Stimulated activated naive CD8-positive, alpha-beta T cell treated with anti-CD3 and anti-CD28 coated beads, Interleukin-15, amount 100 ng/mL, for 72 hours (primary cell): ENCODE measurements at regions not wholly inside any gene's neighbourhood (a gene's known extent, or its start where the extent isn't known, plus 50 kb on each side); places are given as distances from the start of the nearest gene placed in this dataset.
"Not testable (repeated sequence)": the region's sequence is repeated elsewhere in the genome, so short reads cannot be mapped to it uniquely, and the experiment has no call there.

ENCODE experiments used
- ATAC-seq: fragments of 150-1000 bp; cut with Tn5 transposase; 2 replicates; pipeline ENCODE4 v1.10.0; 2021; ENCODE audit warnings: mild to moderate bottlenecking, moderate library complexity
- DNase-seq, 2 donors: peaks; one replicate each; pipeline ENCODE4 v3.0.0; 2021 to 2022
- H3K27ac Mint-ChIP-seq, 2 donors: one replicate each; pipeline ENCODE4 v1.8.0; 2022; ENCODE audit warnings: mild to moderate bottlenecking in 2 of 2, mixed read lengths in 2 of 2, moderate library complexity in 2 of 2
- H3K27me3 Mint-ChIP-seq: one replicate; pipeline ENCODE4 v1.8.0; 2022; ENCODE audit warnings: mixed read lengths
- H3K4me1 Mint-ChIP-seq: one replicate; pipeline ENCODE4 v1.8.0; 2022; ENCODE audit warnings: mild to moderate bottlenecking, mixed read lengths
- H3K4me3 Mint-ChIP-seq, 2 donors: one replicate each; pipeline ENCODE4 v1.8.0; 2022; ENCODE audit warnings: mild to moderate bottlenecking in 2 of 2, mixed read lengths in 2 of 2, moderate library complexity in 1 of 2
- H3K9me3 Mint-ChIP-seq, 2 donors: one replicate each; pipeline ENCODE4 v1.8.0; 2022; ENCODE audit warnings: mixed read lengths in 2 of 2

DNA sequence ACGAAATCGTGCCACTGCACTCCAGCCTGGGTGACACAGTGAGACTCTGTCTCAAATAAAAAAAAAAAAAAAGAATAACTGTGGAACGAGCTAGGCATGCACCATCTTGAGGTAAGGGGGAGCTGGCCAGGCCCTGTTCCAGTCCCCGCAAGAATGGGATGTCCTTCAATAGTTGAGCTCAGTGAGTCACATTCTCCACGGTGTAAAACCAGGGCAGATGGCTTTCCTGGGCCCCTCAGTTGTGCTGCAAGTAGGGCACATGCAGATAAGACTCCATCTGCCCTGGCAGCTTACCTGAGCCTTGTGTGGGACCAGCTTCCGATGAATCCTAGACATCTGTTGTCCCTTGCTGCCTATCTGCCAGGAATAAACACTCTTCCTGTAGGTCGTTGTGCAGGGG, 312.1 kb downstream of the VRK1 start:
- Mint-ChIP-seq H3K27me3 (peaks cover 14% of the 10 kb centered on the region), H3K4me1 (peaks cover 6% of the 10 kb centered on the region), H3K4me3 (no peak overlapping the region), H3K27ac (no peak overlapping the region), H3K9me3 (peaks cover 0 to 16% of the 10 kb centered on the region in 2 donors)
- DNase-seq (no peak), ATAC-seq (no peak)

GRCh38 chr14:97113339-97113738, 316.2 kb downstream of the VRK1 start:
- no peak for DNase-seq
- Mint-ChIP-seq H3K4me3 (no peak overlapping the region), H3K4me1 (peaks cover 12% of the 10 kb centered on the region), H3K27me3 (peaks cover 23% of the 10 kb centered on the region), H3K9me3 (peaks cover 0 to 16% of the 10 kb centered on the region in 2 donors), H3K27ac (no peak overlapping the region)
- ATAC-seq, result no peak

- ATAC-seq, result no peak
- no peak for DNase-seq
- peaks cover 42% of the 10 kb centered on the region for H3K4me1 Mint-ChIP-seq
- H3K27ac Mint-ChIP-seq, result no peak overlapping the region
- no peaks in the 10 kb centered on the region for H3K9me3 Mint-ChIP-seq
- H3K4me3 Mint-ChIP-seq, result no peak overlapping the region
- peaks cover 9% of the 10 kb centered on the region for H3K27me3 Mint-ChIP-seq
These were observed 319.4 kb downstream of the VRK1 start for GRCh38 chr14:97116546-97116945.

DNA sequence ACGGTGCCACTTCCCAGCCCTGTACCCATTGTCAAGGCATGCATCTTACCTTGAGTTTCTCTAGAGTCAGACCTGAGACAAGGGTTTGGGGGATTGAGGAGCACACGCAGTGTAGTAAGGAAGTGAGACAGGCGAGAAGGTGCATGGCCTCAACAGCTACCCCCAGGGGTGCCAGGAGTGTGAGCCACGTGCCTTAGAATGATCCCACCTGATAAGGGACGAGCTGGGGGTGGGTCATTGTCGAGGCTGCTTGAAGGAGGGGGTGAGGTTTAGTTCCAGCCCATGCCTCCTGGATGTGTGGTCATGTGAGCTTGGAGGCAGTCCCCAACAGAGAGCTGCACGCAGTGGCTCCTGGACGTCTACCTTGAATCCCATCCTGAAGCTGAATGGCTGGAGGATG, 320.5 kb downstream of the VRK1 start:
- no peak for DNase-seq
- Mint-ChIP-seq H3K27ac (peak overlapping the region; percentile 5 to 78), H3K27me3 (peaks cover 9% of the 10 kb centered on the region), H3K4me1 (peaks cover 42% of the 10 kb centered on the region), H3K9me3 (no peaks in the 10 kb centered on the region), H3K4me3 (no peak overlapping the region)
- ATAC-seq, result no peak

DNA sequence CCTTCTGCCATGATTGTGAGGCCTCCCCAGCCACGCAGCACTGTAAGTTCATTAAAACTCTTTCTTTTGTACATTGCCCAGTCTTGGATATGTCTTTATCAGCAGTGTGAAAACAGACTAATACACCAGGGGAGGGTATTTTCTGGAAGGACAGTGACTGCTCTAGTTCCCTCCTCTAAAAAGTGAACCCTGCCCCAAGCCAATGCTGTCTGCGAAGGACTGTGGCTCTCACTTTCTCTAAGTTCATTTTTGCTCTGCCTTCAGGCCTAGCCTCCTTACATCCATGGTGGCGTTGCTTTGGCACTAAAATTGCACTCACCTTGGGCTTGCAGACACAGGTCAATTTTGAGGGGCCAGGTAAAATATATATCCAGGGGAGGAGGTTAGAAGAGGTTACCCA, 323.0 kb downstream of the VRK1 start:
- H3K4me3 Mint-ChIP-seq, result peak overlapping the region; percentile 69 to 80
- ATAC-seq, result peak; percentile 64
- peak overlapping the region; percentile 97 for H3K27ac Mint-ChIP-seq
- no peaks in the 10 kb centered on the region for H3K27me3 Mint-ChIP-seq
- no peak for DNase-seq
- H3K4me1 Mint-ChIP-seq, result peaks cover 42% of the 10 kb centered on the region
- no peaks in the 10 kb centered on the region for H3K9me3 Mint-ChIP-seq

GRCh38 chr14:97120611-97121031, 323.4 kb downstream of the VRK1 start:
- peak; percentile 97 for ATAC-seq
- H3K4me3 Mint-ChIP-seq, result peak overlapping the region; percentile 69 to 80
- peak overlapping the region; percentile 97 for H3K27ac Mint-ChIP-seq
- no peaks in the 10 kb centered on the region for H3K27me3 Mint-ChIP-seq
- H3K9me3 Mint-ChIP-seq, result no peaks in the 10 kb centered on the region
- peak; percentile 55 to 74 for DNase-seq
- peaks cover 42% of the 10 kb centered on the region for H3K4me1 Mint-ChIP-seq

- Mint-ChIP-seq H3K9me3 (peaks cover 5 to 6% of the 10 kb centered on the region in 2 donors), H3K27me3 (no peaks in the 10 kb centered on the region), H3K4me3 (no peak overlapping the region), H3K27ac (peak overlapping the region in 1 of 2 donors; percentile 13), H3K4me1 (no peaks in the 10 kb centered on the region)
- ATAC-seq, result no peak
- DNase-seq, result no peak
These were observed 332.5 kb downstream of the VRK1 start for GRCh38 chr14:97129639-97130038.

DNA sequence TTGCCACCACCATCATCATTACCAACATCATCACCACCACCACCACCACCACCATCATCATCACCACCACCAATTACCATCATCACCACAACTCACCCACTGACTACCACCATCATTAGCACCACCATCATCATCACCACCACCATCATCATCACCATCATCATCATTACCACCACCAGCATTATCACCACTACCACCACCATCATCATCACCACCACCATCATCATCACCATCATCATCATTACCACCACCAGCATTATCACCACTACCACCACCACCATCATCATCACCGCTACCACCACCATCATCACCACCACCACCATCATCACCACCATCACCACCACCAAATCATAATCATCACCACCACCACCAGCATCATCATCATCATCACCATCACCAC, 338.7 kb downstream of the VRK1 start:
- ATAC-seq, DNase-seq, H3K27me3 Mint-ChIP-seq, H3K4me3 Mint-ChIP-seq, H3K4me1 Mint-ChIP-seq: not testable (repeated sequence)
- Mint-ChIP-seq H3K9me3 (peaks cover 19 to 22% of the 10 kb centered on the region in 2 donors), H3K27ac (peak overlapping the region in 1 of 2 donors; percentile 32)

GRCh38 chr14:97137705-97138104, 340.5 kb downstream of the VRK1 start:
- Mint-ChIP-seq H3K27ac (no peak overlapping the region), H3K27me3 (no peaks in the 10 kb centered on the region), H3K4me3 (peak overlapping the region in 1 of 2 donors; percentile 42), H3K9me3 (peaks cover 19 to 22% of the 10 kb centered on the region in 2 donors), H3K4me1 (no peaks in the 10 kb centered on the region)
- ATAC-seq, result peak; percentile 45
- no peak for DNase-seq

- DNase-seq, result no peak
- Mint-ChIP-seq H3K27me3 (no peaks in the 10 kb centered on the region), H3K4me1 (no peaks in the 10 kb centered on the region), H3K27ac (no peak overlapping the region), H3K4me3 (no peak overlapping the region), H3K9me3 (peaks cover 19 to 22% of the 10 kb centered on the region in 2 donors)
- no peak for ATAC-seq
These were observed 341.6 kb downstream of the VRK1 start for GRCh38 chr14:97138801-97139200.

- Mint-ChIP-seq H3K4me3 (no peak overlapping the region), H3K27ac (no peak overlapping the region), H3K4me1 (no peaks in the 10 kb centered on the region), H3K9me3 (no peaks in the 10 kb centered on the region), H3K27me3 (no peaks in the 10 kb centered on the region)
- ATAC-seq, result no peak
- no peak for DNase-seq
These were observed 345.8 kb downstream of the VRK1 start for GRCh38 chr14:97143011-97143410.

DNA sequence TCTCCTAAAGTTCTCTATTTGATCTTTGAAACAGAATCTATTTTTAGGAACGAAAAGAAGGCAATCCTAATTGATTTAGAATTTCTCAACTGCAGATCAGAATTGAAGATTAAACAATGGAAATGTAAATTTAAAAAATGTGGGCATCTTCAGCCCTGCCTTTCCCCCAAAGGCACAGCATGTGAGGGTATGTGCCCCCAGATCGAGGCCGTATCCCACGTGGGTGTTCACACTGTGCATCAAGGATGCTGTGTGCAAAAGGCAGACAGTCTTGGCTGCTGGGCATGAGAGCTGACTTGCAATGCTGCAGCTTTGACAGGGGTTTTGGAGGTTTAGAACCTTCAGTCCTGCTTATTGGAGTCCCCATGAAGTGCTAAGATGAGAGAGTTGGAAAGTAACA, 346.3 kb downstream of the VRK1 start:
- Mint-ChIP-seq H3K27ac (no peak overlapping the region), H3K4me3 (no peak overlapping the region), H3K4me1 (no peaks in the 10 kb centered on the region), H3K27me3 (no peaks in the 10 kb centered on the region), H3K9me3 (no peaks in the 10 kb centered on the region)
- ATAC-seq (no peak), DNase-seq (no peak)

- not testable (repeated sequence) for H3K27ac Mint-ChIP-seq, H3K4me1 Mint-ChIP-seq, ATAC-seq, H3K9me3 Mint-ChIP-seq, DNase-seq, H3K27me3 Mint-ChIP-seq, H3K4me3 Mint-ChIP-seq
These were observed 350.8 kb downstream of the VRK1 start for GRCh38 chr14:97148021-97148420.

DNA sequence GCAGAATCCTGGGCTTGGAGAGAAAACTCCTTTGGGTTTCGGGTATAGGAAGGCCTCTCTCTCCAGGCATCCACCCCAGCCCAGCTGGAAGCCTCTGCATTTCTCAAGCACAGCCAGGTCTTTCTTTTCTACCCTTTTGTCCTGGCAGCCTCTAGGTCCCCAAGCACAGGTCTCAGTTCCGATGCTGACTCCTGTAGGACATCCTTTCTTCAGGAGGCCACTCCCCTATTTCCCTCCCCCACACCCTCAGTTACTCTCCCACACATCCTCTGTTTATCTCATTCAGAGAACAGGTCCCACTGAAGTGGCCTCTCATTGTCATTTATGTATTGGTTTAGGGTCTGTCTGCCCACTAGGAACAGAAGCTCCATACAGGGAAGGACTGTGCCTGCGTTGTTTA, 352.6 kb downstream of the VRK1 start:
- DNase-seq (no peak), ATAC-seq (no peak)
- Mint-ChIP-seq H3K4me3 (no peak overlapping the region), H3K9me3 (no peaks in the 10 kb centered on the region), H3K27ac (no peak overlapping the region), H3K4me1 (no peaks in the 10 kb centered on the region), H3K27me3 (peaks cover 8% of the 10 kb centered on the region)

DNA sequence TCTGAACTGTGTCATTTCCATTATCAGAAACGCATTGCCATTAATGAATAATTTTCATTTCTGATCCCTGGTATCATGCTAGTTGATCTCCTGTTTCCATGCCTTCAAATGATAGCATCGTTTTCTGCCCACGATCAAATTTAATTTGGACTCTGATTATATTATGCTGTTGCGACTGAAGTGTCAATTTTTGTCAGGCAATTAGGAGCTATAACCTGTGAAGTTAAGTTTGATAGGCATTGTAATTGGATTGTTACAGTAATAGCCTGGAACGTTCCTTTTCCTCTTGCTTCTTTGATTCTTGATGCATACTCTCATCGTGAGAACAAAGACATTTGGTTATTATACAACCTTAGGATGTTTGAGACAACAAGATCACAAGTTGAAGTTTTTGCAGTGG, 356.3 kb downstream of the VRK1 start:
- Mint-ChIP-seq H3K27ac (no peak overlapping the region), H3K9me3 (peaks cover 0 to 2% of the 10 kb centered on the region in 2 donors), H3K4me1 (no peaks in the 10 kb centered on the region), H3K4me3 (no peak overlapping the region), H3K27me3 (peaks cover 18% of the 10 kb centered on the region)
- DNase-seq (no peak), ATAC-seq (no peak)

DNA sequence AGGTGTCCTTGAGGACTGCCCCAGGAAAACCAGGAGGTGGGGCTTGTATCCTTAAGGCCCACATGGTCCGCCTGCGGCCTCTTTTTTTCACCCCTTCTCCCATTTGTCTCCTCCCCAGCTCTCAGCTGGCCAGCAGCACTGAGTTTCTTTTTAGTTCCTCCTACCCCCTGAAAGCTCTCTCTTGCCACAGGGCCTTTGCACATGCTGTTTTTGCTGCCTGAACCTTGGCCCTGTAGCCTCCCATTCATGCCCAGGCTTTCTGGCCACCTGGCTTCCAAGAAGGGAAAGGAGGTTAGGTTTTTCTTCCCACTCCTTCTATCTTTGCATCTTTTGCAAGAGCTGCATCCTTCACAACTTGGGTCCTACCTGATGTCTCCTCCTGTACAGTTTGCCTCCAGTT, 358.1 kb downstream of the VRK1 start:
- no peak for DNase-seq
- Mint-ChIP-seq H3K27me3 (peaks cover 18% of the 10 kb centered on the region), H3K4me3 (no peak overlapping the region), H3K27ac (no peak overlapping the region), H3K9me3 (peaks cover 9 to 13% of the 10 kb centered on the region in 2 donors), H3K4me1 (no peaks in the 10 kb centered on the region)
- no peak for ATAC-seq

DNA sequence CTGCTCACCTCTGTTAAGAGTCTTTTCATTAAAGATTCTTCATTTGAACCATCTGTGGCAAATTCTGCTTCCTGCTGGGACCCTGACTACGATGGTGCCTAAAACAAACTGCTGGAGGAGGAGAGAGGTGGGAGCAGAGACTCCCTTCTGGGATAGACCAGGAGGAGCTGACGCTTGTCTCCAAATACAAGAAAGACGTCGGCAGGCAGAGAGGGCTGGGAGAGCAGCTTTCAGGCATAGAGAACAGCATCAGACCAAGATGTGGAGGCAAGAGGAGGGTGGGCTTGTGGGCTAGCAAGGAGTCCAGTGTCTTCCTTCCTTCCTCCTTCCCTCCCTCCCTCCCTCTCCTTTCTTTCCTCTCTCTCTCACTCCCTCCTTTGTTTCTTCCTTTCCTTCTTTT, 358.6 kb downstream of the VRK1 start:
- no peak for ATAC-seq

More for the DNA sequence above, 358.6 kb downstream of the VRK1 start:
- no peak for DNase-seq
- H3K4me3 Mint-ChIP-seq, result no peak overlapping the region
- peaks cover 9 to 13% of the 10 kb centered on the region in 2 donors for H3K9me3 Mint-ChIP-seq
- no peaks in the 10 kb centered on the region for H3K4me1 Mint-ChIP-seq
- H3K27ac Mint-ChIP-seq, result no peak overlapping the region
- H3K27me3 Mint-ChIP-seq, result peaks cover 18% of the 10 kb centered on the region
